RPMI8226 (cell line): ENCODE measurements at regions not wholly inside any gene's neighbourhood (a gene's known extent, or its start where the extent isn't known, plus 50 kb on each side); places are given as distances from the start of the nearest gene placed in this dataset.
"Not testable (repeated sequence)": the region's sequence is repeated elsewhere in the genome, so short reads cannot be mapped to it uniquely, and the experiment has no call there.

ENCODE experiments used
- DNase-seq: peaks from one replicate; pipeline ENCODE4 v3.0.0-alpha.2; 2015

DNA sequence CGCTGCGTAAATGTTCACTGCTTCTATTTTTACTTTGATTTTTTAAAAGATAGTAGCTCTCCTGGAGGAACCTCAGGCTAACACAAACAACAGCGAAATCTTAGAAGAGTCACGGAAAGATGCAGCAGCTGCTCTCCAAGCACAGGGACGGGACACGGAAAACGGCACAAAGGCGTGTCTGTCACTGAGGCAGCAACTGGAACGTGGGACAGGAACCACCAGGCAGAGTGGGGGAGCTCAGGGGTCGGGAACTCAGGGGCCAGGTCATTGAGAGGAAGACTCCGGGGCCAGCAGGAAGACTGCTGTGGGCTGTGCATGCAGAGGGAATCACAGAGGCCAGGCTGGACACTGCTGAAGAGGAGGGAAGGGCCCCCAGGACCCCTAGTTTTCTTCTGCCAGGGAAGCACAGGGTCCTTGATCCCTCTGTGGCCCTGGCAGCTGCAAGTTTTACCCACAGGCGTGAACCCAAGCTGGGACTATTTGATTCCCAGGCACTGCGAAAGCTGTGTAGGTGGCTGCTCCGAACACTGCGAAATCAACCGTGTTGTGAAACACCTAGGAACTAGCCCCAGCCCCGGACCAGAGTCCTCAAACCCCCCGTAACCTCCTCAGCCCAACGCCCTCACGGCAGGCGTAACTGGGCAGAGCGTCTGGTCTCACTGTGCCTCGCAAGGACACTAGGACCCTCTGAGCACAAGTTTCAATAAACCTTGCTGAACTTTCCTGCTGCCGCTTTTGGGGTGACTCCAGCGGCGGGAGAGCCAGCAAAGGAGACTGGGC lies 263.0 kb downstream of the EIPR1 start:
- no peak for DNase-seq

DNA sequence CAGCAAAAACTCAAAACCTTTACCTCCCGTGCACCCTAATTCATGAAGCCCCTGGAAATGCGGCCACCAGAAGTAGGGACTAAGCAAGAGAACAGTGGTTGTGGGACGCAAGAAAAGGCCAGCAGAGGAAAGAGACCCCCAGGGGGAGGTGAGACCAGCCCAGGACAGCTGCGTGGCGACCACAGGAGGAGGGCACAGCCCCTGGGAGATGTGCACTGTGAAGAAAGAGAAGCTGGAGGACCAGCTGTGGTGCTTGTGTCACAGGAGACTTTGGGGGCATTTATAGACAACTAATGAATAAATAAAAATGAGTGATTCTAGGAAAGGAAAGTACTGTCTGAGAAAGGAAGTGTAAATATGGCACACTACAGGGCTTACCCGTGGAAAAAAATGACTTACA lies 263.8 kb downstream of the EIPR1 start:
- DNase-seq: no peak

DNA sequence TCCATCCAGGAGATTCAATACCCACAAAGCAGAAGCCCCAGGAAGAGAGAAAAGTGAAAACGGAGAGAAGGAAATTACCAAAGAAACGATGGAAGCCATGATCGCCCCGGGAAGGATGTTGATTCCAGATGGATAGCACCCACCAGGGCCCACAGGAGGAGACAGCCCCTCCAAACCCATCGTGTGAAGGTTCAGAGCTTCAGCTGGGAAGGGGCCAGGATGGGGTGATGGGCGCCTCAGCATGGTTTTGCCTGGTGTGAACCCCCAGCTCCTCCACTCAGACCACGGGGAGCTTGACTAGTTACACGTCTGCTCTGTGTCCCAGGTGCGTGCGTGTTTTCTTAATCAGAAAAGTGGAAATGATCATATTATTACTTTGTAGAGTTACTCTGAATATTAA lies 264.5 kb downstream of the EIPR1 start:
- no peak for DNase-seq

DNA sequence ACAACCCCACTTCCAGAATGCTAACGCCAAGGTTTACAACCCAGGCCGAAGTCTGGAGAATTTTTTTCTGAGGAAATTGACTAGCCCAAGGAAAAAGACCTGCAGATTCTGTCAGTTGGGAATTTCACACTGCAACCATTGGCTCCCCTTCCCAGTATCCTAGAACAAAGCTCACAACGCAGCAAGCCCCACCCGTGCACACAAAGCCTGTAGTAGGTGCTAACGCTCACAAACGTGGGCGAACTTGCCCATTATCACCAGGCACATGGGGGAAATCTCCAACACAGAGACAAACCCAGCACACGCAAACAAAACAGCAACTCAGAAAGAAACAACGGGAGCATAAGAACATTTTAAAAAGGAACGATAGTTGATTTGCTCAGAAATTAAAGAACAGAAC lies 265.1 kb downstream of the EIPR1 start:
- no peak for DNase-seq

DNA sequence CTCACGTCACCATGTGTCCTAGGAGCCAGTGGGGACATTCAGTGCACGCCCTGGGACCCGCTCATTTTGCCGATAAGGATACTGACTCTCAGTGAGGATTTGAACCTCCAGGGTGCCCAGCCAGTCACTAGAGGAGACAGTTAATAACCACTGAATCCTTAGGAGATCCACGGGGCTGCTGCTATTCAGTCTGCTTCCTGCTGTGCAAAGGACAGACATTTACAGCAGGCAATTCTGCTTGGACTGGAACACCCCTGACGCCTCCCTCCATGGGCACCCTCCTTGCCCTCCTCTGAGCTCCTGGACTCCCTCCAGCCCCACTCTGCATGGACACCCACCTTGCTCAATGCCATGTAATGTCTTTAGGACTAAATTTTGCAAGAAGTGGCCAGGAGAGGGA lies 265.5 kb downstream of the EIPR1 start:
- DNase-seq: no peak

DNA sequence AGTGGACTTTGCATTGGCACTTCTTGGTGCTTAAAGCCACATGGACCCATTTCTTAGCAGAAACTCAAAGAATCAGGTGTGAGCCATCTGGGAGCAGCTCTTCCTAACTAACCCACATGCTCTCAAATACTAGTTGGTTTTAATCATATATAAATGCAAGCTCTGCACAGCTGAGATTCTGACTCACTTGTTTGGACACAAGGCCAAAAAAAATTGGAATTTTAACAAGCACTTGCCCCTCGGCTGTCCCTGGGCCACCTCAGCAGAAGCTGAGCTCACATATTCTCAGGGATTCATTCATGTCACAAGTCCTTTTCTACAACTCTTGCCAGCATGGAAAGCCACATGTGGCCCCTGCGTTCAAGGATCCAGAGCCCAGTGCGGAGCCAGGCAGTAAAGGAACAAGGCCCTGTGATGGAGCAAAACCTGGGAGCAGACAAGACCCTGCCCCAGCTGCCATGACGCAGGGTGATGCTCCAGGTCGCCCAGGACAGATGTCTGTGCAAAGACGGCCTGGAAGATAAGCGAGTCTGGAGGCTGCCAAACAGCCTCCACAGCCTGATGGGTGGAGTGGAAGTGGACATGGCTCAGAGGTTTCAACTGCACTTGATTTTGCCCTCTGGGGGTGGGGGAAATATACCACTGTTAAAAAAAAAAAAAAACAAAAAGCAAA lies 266.5 kb downstream of the EIPR1 start:
- DNase-seq: no peak

DNA sequence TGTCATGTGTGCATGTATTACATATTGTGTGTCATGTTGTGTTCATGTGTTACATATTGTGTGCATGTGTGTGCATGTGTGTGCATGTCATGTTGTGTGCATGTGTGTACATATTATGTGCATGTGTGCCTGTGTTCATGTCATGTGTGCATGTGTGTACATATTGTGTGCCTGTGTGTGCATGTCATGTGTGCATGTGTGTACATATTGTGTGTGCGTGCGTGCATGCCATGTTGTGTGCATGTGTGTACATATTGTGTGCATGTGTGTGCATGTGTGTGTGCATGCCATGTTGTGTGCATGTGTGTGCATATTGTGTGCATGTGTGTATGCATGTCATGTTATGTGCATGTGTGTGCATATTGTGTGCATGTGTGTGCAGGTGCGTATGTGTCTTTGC lies 267.1 kb downstream of the EIPR1 start:
- no peak for DNase-seq

DNA sequence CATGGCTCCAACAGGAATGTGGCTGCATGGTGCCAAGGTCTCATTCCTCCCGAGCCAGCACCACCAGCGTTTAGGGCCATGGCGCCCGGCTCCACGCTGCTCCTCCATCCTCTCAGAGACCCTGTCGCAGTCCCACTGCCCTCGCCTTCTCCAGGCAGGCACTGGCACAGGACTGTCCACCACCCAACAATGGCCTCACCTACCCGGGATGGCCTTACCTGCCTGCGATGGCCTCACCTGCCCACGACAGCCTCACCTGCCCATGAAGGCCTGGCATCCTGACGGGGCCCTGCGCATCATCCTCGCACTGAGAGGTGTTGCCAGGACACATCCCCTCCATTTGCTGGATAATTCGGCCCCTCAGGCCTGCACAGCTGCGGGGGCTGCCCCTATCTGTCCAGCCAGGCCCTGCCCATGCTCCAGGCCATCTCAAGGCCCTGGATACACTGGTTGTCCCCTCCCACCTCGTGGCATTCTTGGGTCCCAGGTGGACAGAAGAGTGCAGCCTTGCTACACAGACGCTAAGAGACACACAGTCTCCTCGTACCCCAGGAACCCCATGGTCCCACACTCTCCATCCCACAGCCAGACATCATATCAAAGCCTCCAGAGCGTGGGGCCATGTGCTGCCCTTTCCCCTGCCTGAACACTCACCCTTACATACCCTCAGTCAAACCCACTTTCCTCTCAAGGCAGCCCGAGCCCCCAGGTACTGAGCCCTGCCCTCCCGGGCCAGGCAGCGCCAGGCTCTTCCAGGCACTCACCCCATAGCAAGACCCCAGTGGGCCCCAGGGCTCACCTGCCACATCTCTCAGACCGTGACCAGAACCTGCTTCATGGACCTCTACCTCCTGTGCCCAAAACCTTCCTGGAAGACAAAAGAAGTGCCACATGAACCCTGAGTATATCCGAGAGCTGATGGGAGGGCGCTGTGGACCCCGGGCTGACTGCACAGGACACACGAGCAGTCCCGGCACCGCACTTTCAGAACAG lies 268.6 kb downstream of the EIPR1 start:
- no peak for DNase-seq

DNA sequence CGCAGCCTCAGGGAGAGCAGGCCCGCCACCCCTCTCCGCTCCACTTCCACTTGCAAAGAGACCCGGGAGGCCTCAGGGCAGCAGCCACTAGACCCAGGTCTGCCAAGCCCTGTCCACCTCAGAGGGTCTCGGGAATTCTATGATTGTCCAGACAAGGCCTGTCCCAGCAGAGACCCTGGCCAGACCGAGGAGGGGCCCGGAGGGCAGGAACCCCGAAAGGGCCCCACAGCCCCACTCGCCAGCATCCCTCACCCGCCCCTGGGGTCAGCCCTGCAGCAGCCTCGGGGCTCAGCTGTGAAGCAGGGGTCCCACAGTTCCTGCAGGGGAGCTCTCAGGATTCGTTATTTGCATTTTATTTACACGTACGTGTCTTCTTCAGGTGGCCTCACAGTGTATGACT lies 269.5 kb downstream of the EIPR1 start:
- DNase-seq: no peak

DNA sequence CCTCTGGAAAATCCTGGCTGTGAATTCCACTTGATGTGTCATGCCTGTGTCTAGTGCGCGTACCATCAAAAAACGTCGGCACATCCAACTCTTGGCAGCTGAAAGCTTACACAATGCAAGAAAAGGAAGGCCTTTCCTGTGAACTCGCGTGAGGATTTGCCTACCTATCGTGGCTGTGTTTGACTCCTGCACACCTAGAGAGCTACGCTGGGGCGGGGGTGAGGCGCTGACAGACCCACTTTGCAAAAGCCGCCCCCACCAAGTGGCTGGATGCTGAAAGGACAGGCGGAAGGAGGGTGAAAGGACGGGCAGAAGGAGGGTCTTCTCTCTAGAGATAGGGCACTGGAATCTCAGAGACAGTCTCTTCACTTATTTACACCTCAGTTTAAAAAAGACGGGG lies 270.1 kb downstream of the EIPR1 start:
- no peak for DNase-seq

DNA sequence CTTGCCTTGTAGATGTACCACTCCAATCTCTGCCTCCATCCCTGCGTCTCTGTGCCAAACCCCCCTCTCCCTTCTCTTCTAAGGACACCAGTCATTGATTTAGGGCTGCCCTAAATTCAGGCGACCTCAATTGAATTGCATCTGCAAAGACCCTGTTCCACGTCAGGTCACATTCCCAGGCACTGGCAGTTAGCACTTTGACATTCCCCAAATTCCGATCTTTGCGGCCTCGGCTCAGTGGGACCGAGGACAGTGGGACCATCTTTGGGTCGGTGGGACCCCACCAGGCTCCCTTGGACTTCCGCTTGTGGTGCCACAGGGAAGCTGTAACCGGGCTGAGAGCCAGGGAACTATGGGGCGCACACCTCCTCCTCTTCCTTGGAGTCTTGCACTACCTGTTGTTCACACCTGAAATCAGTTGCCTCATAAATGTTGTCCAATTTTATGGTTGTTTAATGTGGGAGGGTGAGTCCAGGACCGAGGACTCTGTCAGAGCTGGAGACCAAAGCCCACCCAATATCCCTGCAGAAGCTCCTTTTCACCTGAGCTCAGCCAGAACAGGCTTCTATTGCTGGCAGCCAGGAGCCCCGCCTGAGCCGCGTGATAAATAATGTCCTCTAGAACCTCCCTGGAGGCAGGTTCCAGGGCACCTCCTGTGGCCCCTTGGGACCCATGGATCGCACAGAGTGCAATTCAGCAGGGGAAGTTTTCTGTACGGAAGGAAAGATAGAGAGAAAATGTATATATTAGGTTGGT lies 271.6 kb downstream of the EIPR1 start:
- DNase-seq: no peak

DNA sequence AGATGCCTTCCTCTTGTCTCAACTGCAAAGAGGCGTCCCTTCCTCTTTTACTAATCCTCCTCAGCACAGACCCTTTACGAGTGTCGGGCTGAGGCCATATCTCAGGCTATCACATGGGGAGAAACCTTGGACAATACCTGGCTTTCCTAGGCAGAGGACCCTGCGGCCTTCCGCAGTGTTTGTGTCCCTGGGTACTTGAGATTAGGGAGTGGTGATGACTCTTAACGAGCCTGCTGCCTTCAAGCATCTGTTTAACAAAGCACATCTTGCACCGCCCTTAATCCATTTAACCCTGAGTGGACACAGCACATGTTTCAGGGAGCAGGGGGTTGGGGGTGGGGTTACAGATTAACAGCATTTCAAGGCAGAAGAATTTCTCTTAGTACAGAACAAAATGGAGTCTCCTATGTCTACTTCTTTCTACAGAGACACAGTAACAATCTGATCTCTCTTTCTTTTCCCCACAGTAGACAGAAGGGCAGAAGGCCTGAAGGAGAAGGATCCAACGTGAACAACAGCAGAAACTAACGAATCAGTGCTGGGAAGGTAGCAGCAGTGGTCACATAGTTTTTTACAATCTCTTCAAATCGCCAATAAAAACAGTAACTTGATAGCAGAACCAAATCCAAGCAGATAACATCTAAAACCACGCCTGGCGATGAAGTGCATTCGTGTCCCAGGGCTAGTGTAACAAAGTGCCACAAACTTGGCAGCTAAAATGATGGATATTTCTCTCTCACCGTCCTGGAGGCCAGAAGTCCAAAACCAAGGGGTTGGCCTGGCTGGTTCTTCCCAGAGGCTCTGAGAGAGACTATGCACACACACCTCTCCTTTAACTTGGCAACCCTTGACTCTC lies 272.4 kb downstream of the EIPR1 start:
- DNase-seq: not testable (repeated sequence)

DNA sequence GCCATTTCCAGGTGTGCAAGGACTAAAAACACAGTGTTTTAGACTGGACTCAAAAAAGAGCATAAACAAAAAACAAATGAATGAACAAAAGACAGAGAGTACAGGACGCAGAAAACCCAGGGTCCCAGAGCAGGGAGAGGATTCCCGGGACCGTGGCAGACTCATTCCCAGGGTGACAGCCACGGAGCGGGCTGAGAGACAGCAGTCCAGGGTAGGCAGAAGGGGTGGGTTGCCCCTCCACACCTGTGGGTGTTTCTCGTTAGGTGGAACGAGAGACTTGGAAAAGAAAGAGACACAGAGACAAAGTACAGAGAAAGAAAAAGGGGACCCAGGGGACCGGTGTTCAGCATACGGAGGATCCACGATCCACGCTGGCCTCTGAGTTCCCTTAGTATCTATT lies 273.4 kb downstream of the EIPR1 start:
- DNase-seq: no peak

DNA sequence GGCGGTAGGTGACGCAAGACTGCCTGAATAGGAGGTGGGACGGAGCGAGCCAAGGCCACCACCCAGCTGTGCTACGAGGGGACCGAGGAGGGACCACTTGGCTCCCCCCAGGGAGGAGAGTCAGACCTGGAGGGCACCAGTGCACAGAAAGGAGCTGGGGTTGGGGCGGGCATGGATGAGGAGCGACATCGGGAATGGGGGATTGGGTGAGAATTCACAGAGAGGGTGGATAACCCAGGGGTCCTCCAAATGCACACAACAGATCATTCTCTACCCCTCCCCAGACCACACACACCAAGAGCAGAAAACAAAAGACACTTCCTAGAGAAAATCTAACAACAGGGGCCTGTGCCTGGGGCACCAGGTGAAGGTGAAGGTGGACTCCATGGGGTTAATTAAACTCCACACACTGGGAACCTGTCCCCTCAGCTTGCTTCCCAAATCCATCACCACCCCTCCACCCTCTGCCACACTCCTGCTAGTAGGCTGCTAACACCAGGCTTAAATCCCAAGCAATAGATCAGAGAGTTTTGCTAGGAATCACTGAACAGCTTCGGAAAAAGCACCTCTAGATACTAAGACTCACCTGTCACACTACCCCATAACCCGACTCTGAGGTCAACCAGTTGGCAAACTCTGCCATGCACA lies 274.6 kb downstream of the EIPR1 start:
- DNase-seq: no peak

DNA sequence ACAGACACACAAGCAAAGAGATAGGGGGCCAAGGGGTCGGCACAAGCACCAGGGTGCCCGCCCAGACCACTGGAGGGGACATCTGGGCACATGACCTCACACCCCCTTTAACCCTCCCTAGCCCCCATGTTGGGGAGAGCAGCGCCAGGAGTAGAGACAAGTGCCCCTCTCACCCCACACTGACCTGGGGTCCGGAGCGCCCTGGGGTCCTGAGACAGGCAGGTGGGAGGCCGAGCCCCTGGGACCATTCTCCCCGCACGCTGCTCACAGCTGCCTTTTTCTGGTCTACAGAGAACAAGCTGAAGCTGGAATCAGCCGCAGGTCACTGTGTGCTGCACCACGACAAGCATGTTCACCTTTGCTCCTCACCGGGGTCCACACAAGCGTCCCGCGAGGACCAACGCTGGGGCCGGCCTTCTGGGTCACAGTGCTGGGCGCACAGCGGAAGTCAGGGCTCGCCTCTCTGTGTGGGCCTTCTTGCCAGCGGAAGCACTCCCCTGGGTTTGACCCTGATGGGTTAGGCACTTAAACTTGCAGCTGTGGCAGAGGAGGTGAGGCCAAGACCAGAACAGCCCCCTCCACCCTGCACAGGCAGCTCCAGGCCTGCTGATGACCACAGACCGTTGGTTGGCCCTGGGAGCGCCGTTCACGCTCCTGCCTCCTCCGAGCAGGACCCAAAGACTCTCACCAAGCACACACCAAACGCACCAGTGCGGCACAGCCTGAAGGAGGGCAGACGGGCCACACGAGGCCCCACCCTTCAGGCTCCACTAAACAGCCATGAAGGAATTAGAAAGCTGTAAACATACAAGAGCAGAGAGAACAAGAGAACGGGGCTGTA lies 275.3 kb downstream of the EIPR1 start:
- no peak for DNase-seq

DNA sequence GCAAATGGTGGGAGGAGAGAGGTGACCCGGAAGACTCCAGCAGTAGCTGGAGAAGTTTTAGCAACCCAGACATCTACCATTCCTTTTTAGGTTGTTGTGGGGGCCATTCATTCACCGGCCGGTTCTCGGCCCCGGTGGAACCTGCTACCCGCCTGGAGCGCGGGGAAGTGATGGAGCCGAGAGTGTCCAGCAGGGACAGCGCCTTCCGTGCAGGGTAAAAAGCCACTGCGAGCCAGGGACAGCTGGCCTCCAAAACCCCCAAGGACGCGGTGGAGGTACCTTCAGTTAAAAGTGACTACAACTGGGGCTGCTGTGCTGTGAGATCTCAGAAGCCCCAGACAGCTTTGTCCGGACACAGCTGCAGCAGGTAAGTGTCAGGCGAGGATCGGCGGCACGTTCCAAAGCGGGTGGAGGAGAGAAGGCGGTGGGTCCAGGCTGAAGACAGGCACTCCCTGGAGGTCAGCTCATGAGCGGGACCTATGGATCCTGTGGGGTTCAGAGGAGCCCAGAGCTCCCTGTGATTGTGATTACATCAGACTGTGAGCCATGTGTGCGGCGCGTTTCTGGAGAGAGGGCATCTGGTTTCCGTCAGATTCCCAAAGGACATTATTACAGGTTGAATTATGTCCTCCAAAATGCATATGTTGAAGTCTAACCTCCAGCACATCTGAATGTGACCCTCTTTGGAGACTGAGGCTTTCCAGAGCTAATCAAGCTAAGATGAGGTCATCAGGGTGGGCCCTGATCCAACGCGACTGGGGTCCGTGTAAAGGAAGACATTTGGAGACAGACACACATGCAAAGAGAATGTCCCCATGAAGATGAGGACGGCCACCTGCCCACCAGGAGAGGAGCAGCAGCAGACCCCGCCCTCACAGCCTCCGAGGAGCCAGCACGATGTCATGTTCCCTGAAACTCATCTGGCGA lies 276.3 kb downstream of the EIPR1 start:
- DNase-seq: no peak

DNA sequence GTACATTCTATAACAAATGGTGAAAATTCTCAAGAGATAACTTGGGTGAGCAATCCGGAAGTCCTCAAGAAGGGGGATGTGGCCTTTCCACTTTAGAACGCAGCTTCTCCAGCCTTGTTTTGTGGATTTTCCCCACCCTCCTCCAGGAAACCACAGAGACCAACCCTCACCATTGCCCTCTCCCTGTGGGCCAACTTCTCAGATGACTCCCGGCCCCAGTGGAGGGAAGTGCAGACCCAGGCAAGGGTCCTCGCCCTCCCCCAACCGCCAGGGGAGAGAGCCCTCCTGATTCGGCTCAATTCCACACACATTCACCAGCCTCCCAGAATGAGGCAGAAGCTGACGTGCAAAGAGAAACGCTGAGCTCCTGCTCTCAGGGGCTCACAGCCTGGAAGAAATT lies 277.2 kb downstream of the EIPR1 start:
- no peak for DNase-seq

DNA sequence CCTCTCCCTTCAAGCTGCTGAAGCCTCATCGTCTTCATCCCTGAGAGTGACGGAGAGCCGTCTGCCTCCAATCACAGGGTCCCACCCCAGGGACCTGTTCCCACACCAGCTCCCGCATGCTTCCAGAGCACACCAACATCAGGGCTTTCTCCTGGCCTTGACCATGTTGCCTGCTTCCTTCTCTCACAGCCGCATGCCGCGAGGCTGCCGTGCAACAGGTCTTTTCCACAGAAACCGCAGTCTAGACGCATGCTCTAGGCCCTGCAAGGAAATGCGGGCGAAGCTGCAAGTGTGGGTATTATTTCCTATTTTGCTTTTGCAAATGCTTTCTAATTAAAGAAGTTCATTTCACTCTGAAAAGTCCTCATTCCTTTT lies 277.8 kb downstream of the EIPR1 start:
- DNase-seq: no peak
